AG10803 (cell line): ENCODE measurements at regions not wholly inside any gene's neighbourhood (a gene's known extent, or its start where the extent isn't known, plus 50 kb on each side); places are given as distances from the start of the nearest gene placed in this dataset.

Experiments
- DNase-seq: peaks from one replicate; pipeline ENCODE4 v3.0.0; 2010; ENCODE audit warnings: low read depth
- H3K4me3 ChIP-seq: 2 replicates; pipeline ENCODE4 v1.5.1; 2011; ENCODE audit warnings: mild to moderate bottlenecking, low read length, control low read depth
- CTCF ChIP-seq: conservative IDR thresholded peaks from 2 replicates; pipeline ENCODE4 v1.5.1; 2011; ENCODE audit warnings: mild to moderate bottlenecking, low read length, control low read depth, inconsistent platforms

DNA sequence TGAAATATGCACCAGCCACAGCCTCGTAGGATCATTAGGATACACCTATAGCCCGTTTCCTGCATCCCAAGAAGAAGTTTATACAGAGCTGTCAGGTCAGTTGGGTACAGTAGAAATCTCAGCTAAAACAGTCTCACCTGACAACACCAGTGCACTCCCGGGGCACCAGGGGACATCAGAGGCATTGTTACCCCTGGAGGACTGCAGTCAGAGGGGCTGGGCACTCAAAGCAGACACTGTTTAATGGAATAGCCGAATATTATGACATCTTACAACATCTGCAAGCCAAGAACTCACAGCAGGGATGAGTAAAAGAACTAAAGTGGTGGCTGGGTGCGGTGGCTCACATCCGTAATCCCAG, 93.0 kb upstream of the ID2 start:
- no peak for DNase-seq
- H3K4me3 ChIP-seq, result no peak overlapping the region
- no peak for TF ChIP-seq CTCF

DNA sequence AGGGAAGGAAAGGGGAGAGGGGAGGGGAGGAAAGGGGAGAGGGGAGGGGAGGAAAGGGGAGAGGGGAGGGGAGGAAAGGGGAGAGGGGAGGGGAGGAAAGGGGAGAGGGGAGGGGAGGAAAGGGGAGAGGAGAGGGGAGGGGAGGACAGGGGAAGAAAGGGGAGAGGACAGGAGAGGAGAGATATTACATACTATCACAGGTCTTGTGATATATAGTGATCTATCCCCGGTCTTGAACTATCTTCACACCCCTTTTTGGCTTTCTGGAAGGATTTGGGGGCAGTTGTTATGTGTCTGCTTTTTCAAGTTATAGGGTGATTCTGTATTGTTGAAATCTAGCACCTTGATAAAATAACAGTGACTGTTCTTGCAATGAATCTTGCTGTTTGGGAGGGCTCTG, 92.1 kb upstream of the ID2 start:
- no peak for DNase-seq
- no peak for TF ChIP-seq CTCF
- H3K4me3 ChIP-seq, result no peak overlapping the region

GRCh38 chr2:8590938-8591337, 90.9 kb upstream of the ID2 start:
- H3K4me3 ChIP-seq, result no peak overlapping the region
- TF ChIP-seq CTCF, result no peak
- DNase-seq, result no peak

DNA sequence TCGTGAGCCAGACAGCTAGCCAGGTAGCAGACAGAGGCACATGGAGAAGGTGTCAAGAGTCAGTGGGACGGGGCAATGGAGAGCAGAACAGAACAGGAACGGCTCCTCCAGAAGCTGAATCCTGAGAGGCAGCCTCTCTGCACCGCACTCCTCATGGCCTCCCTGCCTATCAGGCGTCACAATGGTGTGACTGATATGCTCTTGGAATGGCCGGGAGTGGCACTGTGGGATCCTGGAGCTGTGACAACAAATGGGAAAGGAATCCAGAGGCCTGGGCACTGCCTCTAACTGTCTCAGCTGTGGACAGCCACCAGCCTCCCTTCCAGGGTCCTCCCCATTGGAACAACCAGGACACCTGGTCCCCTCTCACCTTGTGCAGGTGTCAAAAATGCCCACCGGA, 89.1 kb upstream of the ID2 start:
- no peak overlapping the region for H3K4me3 ChIP-seq
- TF ChIP-seq CTCF, result no peak
- DNase-seq, result no peak

- no peak for DNase-seq
- TF ChIP-seq CTCF, result no peak
- H3K4me3 ChIP-seq, result no peak overlapping the region
Observed at GRCh38 chr2:8593243-8593642, 88.6 kb upstream of the ID2 start.

- TF ChIP-seq CTCF, result no peak
- no peak for DNase-seq
- H3K4me3 ChIP-seq, result no peak overlapping the region
Observed at GRCh38 chr2:8594731-8595427, 87.0 kb upstream of the ID2 start.

- TF ChIP-seq CTCF, result no peak
Observed at GRCh38 chr2:8595428-8595805, 86.4 kb upstream of the ID2 start.

More at GRCh38 chr2:8595428-8595805, 86.4 kb upstream of the ID2 start:
- DNase-seq, result no peak
- no peak overlapping the region for H3K4me3 ChIP-seq
